ENCODE measurements at regions not wholly inside any gene's neighbourhood (a gene's known extent, or its start where the extent isn't known, plus 50 kb on each side); places are given as distances from the start of the nearest gene placed in this dataset.

DNA sequence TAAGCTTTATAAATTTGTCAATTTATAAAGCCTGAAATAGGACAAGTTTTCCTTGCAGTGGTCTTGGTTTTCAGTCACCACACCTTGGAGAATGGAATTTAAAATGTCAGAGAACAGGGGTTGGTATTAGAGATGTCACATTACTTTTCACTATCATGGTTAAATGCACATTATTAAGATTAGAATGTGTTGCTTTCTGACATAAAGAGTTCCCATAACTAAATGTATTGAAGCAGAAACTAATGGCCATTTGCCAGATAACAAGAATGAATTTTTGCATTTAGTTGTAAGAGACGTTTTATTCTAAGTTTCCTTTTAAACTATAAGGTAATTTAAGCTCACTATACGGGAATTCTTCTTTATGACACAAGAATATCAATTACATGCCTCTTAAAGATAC lies 172.3 kb downstream of the ARL4A start:
- no peak for TF ChIP-seq HNF4A (conservative IDR thresholded peaks at IDR 0.05)
- TF ChIP-seq, protein P1, sequence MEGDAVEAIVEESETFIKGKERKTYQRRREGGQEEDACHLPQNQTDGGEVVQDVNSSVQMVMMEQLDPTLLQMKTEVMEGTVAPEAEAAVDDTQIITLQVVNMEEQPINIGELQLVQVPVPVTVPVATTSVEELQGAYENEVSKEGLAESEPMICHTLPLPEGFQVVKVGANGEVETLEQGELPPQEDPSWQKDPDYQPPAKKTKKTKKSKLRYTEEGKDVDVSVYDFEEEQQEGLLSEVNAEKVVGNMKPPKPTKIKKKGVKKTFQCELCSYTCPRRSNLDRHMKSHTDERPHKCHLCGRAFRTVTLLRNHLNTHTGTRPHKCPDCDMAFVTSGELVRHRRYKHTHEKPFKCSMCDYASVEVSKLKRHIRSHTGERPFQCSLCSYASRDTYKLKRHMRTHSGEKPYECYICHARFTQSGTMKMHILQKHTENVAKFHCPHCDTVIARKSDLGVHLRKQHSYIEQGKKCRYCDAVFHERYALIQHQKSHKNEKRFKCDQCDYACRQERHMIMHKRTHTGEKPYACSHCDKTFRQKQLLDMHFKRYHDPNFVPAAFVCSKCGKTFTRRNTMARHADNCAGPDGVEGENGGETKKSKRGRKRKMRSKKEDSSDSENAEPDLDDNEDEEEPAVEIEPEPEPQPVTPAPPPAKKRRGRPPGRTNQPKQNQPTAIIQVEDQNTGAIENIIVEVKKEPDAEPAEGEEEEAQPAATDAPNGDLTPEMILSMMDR (IDR thresholded peaks at IDR 0.05; ENCODE audit: low read depth, low read length, missing input control), result no peak
- TF ChIP-seq, protein P2, sequence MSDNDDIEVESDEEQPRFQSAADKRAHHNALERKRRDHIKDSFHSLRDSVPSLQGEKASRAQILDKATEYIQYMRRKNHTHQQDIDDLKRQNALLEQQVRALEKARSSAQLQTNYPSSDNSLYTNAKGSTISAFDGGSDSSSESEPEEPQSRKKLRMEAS (IDR thresholded peaks at IDR 0.05), result no peak
- TF ChIP-seq TAF1 (conservative IDR thresholded peaks at IDR 0.05), result no peak

All from liver (tissue), 3 donors.